NCI-H1105 treated with DMSO at 0.1 percent for 48 hours (cell line): ENCODE measurements at regions not wholly inside any gene's neighbourhood (a gene's known extent, or its start where the extent isn't known, plus 50 kb on each side); places are given as distances from the start of the nearest gene placed in this dataset.

Experiments
- DNase-seq: peaks from one replicate; lab custom pipeline; 2025; lab: John Stamatoyannopoulos, UW

DNA sequence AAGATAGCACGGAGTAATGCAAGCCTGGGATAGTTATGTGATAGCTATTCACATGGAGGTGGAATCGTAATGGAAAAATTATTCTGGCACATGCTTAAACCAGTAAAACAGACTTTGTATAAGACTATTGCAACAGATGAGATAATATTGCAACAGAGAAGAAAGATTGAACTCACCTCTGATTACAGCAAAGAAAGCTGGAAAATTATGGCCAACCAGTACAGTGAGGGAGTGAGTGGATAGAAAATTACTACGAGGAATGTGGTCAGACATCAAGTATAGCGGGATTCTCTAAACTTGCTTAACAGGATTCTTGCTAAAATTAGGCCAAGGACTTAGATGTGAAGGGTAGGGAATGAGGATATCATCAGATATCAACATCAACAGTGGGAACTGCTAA lies 397.6 kb upstream of the KLHL1 start:
- DNase-seq: no peak

DNA sequence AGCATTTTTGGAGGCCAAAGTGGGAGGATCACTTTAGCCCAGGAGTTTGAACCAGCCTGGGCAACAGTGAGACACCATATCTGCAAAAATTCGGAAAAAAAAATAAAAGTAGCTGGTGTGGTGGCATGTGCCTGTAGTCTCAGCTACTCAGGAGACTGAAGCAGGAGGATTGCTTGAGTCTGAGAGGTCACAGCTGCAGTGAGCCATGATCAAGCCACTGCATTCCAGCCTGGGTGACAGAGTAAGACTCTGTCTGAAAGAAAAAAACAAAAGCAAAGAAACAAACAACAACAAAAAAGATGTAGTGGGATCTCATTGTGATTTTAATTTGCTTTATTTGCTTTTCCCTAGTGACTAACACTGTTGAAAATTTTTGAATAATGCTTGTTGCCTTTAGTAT lies 394.7 kb upstream of the KLHL1 start:
- no peak for DNase-seq

DNA sequence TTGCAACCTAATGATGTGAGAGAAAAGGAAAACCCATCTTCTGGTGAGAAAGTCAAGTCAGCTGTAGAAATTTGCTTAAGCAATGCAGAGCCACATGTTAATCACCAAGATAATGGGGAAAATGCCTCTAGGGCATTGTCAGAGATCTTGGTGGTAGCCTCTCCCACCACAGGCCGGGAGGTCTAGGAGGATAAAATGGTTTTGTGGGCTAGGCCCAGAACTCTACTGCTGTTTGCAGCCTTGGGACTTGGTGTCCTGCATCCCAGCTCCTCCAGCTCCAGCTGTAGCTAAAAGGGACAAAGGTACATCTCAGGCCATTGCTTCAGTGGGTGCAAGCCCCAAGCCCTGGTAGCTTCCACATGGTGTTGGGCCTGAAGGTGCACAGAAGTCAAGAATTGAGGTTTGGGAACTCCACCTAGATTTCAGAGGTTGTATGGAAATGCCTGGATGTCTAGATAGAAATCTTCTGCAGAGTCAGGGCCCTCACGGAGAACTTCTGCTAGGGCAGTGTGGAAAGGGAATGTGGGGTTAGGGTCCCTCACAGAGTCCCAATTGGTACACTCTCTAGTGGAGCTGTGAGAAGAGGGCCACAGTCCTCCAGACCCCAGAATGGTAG lies 382.2 kb upstream of the KLHL1 start:
- DNase-seq: no peak

GRCh38 chr13:70484931-70485330 lies 376.7 kb upstream of the KLHL1 start:
- DNase-seq: no peak

DNA sequence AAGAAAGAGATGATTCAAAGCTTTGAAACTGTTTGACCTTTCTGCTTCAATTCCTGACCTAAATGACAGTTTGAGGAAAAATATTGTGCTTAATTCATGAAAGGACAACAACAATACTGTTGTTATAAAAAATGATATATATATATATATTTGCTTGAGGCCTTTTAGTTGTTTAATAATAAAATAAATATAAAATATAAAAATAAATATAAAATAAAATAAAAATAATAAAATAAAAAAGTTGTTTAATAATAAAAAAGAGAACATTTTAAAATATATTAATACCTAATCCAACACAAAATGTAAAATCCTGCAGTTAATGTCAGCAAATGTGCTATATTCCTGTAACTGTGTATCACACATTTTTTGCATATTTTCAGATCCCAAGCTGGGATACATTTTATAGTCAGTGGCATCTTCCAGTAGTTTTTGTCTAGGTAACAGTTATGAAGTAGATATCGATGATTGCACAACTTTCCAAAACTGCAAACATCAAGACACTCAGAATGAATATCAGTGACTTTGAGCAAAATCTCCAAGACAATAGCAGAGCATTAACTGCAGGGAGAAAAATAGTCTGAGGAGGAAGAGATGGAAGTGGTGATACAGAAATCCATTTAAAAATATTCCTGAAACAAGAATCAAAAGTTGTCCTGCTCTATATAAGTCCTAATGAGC lies 375.5 kb upstream of the KLHL1 start:
- DNase-seq: no peak

DNA sequence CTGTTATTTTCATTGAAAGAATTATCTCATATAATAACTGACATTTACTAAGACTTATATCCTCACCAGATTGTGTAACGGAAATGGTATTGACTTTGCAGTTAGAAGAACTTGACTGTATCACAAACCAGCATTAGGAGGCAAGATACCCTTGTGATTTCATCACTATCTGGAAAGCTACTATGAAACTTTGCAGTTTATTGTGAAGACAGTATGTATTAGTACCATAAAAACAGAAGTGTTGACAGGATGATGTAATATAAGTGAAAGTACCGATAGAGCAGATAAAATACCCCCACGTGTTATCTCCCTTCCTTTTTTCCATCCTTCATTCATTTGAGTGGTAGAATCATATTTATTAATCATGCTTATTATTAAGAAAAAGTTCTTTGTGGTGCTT lies 365.7 kb upstream of the KLHL1 start:
- DNase-seq: no peak

GRCh38 chr13:70469077-70469476 lies 360.8 kb upstream of the KLHL1 start:
- DNase-seq: no peak

DNA sequence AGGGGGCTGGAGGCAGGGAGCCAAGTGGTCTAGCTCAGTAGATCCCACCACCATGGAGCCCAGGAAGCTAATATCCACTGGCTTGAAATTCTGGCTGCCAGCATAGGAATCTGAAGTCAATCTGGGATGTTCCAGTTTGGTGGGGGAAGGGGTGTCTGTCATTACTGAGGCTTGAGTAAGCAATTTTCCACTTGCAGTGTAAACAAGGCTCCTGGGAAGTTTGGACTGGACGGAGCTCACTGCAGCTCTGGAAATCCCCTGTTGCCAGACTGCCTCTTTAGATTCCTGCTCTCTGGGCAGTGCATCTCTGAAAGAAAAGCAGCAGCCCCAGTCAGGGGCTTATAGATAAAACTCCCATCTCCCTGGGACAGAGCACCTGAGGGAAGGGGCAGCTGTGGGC lies 349.2 kb upstream of the KLHL1 start:
- no peak for DNase-seq

DNA sequence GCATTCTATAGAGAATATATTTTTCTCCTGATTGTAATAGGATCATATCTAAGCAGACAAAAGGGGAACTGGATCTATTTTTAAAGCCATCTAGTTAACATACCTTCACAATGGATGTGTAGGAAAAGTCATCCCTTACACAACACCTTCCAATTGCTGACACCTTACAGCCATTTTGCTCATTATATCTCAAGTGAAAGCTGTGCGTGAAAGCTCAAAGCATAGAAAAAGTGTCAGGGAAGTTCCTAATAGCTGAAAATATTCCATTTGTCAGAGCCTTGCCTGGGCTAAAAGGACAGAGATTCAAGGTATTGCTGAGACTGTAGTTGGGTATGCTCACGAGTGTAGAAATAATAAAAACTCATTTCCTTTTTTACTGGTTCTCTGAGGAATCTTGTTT lies 340.6 kb upstream of the KLHL1 start:
- DNase-seq: no peak

DNA sequence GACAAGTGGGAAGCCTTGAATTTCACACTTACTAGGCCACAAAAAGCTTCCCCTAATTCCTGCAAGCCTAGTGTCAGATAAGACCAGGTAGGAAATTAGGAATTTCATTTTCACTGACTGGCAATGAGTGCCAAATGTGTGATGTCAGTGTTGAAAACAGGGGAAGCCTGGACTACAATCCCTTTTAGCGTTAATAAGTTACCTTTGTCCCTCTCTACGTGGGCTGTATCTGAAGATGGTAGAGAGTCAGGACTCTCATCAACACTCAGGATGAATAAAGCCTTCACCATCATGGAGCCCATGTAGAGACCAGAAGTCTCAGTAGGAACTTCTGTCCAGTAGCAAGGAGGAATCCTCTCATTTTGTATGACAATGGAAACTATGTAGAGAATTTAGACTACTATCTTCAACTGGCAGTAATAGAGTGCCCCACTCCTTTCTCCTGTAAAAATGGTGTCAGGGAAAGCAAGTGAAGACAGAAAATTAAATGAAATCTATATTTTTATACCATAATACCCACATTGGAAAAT lies 324.1 kb upstream of the KLHL1 start:
- DNase-seq: no peak

GRCh38 chr13:70430256-70430655 lies 322.0 kb upstream of the KLHL1 start:
- DNase-seq: no peak

GRCh38 chr13:70424928-70425327 lies 316.7 kb upstream of the KLHL1 start:
- DNase-seq: no peak

GRCh38 chr13:70424428-70424827 lies 316.2 kb upstream of the KLHL1 start:
- no peak for DNase-seq

GRCh38 chr13:70415136-70415535 lies 306.9 kb upstream of the KLHL1 start:
- DNase-seq: no peak

GRCh38 chr13:70408865-70409264 lies 300.6 kb upstream of the KLHL1 start:
- no peak for DNase-seq

DNA sequence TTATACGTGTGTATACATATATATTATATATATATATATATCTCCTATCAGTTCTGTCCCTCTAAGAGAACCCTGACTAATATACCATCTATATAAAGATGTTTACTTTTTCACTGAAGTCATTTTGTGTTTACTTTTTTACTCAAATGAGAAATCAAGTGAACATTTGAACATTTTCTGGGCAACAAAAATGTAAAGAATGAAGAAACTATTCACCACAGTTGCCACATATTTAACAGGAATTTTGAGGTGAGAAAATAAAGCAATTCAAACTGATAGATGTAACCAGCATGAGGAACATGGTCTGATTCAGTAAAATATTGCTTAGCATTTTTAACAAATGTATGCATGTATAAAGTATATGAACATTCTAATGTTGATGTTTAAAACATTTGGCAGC lies 299.2 kb upstream of the KLHL1 start:
- DNase-seq: no peak

DNA sequence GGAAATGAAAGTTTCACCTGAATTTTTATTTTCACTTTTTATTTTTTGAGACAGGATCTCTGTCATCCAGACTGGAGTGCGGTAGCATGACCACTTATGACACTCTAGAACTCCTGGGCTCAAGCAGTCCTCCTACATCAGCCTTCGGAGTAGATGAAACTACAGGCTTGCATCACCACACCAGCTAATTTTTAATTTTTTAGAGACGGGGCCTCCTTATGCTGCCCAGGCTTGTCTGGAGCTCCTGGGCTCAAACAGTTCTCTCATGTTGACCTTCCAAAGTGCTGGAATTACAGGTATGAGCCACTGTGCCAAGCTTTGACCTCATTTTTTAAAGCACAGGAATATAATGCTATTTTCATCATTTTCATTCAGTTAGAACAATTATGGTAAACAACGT lies 297.0 kb upstream of the KLHL1 start:
- no peak for DNase-seq

DNA sequence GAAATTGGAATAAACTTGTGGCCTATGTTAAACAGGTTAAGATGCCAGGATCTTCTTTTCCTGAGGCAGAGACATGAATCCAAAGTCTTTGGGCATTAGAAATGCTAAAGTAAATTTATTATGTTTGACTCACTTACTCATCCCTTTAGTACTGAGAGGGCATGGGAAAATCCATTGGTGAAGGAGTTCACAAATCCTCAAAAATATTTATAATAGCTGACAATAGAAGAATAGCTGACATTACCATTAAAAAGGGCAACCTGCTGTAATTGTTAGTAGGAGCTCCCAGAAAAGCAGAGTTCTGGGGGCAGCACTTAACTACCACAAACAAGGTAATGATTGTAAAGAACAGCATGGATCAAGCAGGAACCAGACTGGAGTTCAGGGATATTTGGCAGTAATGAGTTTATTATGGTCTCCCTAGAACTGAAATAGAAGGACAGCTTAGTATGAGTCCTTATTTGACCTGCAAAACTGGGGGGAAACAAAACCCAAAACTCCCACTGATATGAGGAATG lies 285.8 kb upstream of the KLHL1 start:
- no peak for DNase-seq

DNA sequence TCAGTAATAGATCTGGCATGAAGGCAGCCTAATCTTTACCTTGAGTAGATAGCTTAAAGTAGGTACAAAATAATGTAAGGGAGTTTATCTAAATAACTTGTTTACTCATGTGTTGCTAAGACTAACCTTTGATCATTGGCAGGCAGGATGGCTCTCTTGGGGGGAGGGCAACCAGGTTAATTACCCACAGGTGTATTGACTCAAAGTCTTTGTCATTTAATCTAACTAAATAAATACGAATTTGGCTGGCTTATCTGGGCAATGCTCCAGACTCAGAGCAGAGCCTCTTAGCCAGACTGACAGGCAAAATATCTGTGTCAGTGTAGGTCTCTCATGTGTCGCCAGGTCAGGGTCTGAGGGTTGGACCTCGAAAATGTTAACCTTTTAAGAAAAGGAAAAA lies 283.4 kb upstream of the KLHL1 start:
- peak; percentile 90 for DNase-seq

DNA sequence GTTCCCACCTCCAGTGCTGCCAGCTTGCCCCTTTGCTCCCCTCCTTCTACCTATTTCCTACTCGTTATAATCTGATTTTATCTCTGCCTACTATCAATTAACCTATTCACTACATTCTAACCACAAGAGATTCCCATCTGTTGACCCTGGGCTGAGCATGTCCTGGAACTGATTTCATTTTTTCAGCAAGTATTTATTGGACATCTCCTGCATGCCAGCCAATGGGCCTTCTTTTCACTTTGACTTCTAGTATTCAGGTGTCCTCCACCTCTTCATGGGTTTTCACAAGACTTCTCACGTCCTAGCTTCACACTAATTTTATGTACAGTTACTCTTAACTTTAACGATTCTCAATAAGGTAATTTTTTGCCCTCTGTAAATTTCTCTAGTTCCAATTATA lies 282.7 kb upstream of the KLHL1 start:
- no peak for DNase-seq

DNA sequence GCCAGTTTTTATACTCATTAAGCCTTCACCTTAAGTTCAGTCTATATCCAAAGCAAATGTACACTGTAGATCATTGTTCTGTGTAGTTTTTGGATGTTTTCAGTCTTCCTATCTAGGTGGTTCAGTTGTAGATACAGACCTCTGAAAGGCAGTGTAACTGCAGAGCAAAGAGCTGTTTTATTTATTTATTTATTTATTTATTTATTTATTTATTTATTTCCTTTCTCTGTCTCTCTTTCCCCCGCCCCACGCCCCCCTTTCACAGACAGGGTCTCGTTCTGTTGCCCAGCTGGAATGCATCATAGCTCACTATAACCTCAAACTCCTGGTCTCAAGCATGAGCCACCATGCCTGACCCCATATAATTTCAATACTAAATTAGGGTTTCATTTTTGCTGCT lies 281.8 kb upstream of the KLHL1 start:
- no peak for DNase-seq

GRCh38 chr13:70388935-70389334 lies 280.7 kb upstream of the KLHL1 start:
- DNase-seq: no peak

DNA sequence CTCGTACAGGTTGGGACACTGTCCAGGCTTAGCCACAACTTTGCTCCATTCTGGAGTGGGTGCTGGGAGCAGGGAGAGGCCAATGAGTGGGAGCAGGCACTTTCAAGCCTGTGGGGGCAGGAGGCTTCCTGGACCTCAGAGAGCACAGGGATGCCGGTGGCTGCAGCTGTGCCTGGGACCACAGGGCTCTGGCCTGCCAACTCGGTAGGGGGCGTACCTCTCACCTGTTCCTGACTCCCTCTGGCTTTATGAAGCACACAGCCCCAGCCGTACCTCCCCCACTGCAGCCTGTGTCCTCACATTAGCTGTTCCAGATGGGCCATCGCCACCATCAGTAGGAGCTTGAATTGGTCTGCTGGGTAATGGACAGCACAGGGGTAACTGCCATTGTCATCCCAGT lies 278.7 kb upstream of the KLHL1 start:
- DNase-seq: no peak

DNA sequence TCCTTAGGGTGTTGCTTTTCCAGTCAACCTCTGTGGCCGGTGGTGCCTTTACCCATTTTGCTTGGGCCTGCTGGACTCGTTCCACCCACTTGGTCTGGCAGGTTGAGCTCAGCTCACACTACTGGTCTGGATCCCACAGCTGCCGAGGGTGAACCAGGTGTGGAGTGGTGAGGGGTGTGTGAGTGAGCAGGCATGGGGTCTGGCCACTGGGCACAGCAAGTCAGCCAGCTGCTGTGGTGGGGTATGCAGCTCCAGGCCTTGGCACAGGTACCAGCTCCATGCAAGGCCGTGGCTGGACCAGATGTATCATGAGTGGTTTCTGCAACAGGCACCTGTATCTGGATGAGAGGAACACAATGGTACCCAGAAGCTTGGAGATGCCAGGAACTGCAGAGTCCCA lies 277.6 kb upstream of the KLHL1 start:
- DNase-seq: no peak
